ENCODE measurements at regions not wholly inside any gene's neighbourhood (a gene's known extent, or its start where the extent isn't known, plus 50 kb on each side); places are given as distances from the start of the nearest gene placed in this dataset.

DNA sequence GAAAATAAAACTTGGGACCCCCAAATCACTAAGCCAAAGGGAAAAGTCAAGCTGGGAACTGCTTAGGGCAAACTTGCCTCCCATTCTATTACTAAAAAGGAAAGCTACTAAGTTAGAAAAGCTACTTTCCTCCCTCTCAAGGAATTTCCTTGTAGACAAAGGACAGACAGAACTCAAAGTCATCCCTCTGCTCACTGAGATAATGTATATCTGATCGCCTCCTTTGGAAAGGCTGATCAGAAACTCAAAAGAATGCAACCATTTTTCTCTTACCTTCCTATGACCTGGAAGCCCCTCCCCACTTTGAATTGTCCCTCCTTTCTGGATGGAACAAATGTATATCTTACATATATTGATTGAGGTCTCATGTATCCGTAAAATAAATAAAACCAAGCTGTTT is 190.5 kb upstream of the DCN start:
- H3K9me3 ChIP-seq (replicated peaks) = no peaks in the 10 kb centered on the region
- no peak overlapping the region for H3K27ac ChIP-seq (replicated peaks)
- DNase-seq = no peak
- TF ChIP-seq, protein P1, sequence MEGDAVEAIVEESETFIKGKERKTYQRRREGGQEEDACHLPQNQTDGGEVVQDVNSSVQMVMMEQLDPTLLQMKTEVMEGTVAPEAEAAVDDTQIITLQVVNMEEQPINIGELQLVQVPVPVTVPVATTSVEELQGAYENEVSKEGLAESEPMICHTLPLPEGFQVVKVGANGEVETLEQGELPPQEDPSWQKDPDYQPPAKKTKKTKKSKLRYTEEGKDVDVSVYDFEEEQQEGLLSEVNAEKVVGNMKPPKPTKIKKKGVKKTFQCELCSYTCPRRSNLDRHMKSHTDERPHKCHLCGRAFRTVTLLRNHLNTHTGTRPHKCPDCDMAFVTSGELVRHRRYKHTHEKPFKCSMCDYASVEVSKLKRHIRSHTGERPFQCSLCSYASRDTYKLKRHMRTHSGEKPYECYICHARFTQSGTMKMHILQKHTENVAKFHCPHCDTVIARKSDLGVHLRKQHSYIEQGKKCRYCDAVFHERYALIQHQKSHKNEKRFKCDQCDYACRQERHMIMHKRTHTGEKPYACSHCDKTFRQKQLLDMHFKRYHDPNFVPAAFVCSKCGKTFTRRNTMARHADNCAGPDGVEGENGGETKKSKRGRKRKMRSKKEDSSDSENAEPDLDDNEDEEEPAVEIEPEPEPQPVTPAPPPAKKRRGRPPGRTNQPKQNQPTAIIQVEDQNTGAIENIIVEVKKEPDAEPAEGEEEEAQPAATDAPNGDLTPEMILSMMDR (IDR thresholded peaks at IDR 0.05; ENCODE audit: borderline replicate concordance) = no peak
- no peak overlapping the region for H3K4me3 ChIP-seq
- no peaks in the 10 kb centered on the region for H3K27me3 ChIP-seq (ENCODE audit: low read depth)
- intact Hi-C loops (cut with micrococcal nuclease) = no loop called here
- H3K36me3 ChIP-seq = no peaks in the 10 kb centered on the region
- no peaks in the 10 kb centered on the region for H3K4me1 ChIP-seq

- H3K4me1 ChIP-seq = no peaks in the 10 kb centered on the region
- no peak for DNase-seq
- TF ChIP-seq, protein P1 (IDR thresholded peaks at IDR 0.05; ENCODE audit: borderline replicate concordance) = no peak
- no peaks in the 10 kb centered on the region for H3K27me3 ChIP-seq (ENCODE audit: low read depth)
- H3K27ac ChIP-seq (replicated peaks) = no peak overlapping the region
- H3K9me3 ChIP-seq (replicated peaks) = no peaks in the 10 kb centered on the region
- no peaks in the 10 kb centered on the region for H3K36me3 ChIP-seq
- no peak overlapping the region for H3K4me3 ChIP-seq
- intact Hi-C loops (cut with micrococcal nuclease) = no loop called here
Observed at GRCh38 chr12:91370086-91370868, 187.7 kb upstream of the DCN start.

DNA sequence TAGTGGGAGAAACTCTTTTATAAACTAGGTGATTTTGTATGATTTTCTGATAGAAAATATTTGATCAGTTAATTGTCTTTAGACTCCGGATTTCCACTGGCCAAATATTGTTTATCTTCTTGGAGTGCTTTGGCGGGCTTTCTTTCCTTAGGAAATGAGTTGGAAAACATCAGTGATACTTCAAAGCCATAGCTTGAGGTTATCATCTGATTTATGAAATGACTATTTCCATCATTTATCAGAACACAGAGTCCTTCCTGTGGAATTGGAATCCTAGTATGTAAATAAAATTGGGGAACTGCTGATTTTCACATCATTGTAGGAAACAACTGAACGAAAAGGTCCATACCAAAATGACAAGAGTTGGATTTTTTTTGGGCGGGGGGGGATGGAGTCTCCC is 186.0 kb upstream of the DCN start:
- intact Hi-C loops (cut with micrococcal nuclease) = no loop called here
- TF ChIP-seq, protein P1 (IDR thresholded peaks at IDR 0.05; ENCODE audit: borderline replicate concordance) = no peak
- Histone ChIP-seq H3K36me3 (no peaks in the 10 kb centered on the region), H3K4me1 (no peaks in the 10 kb centered on the region), H3K9me3 (replicated peaks) (no peaks in the 10 kb centered on the region), H3K4me3 (no peak overlapping the region), H3K27ac (replicated peaks) (no peak overlapping the region), H3K27me3 (ENCODE audit: low read depth) (no peaks in the 10 kb centered on the region)
- DNase-seq = no peak

GRCh38 chr12:91367234-91367849 is 184.7 kb upstream of the DCN start:
- no peaks in the 10 kb centered on the region for H3K27me3 ChIP-seq (ENCODE audit: low read depth)
- intact Hi-C loops (cut with micrococcal nuclease) = no loop called here
- no peaks in the 10 kb centered on the region for H3K9me3 ChIP-seq (replicated peaks)
- no peak overlapping the region for H3K27ac ChIP-seq (replicated peaks)
- H3K4me3 ChIP-seq = no peak overlapping the region
- DNase-seq = no peak
- TF ChIP-seq, protein P1 (IDR thresholded peaks at IDR 0.05; ENCODE audit: borderline replicate concordance) = peak; percentile 37
- H3K36me3 ChIP-seq = no peaks in the 10 kb centered on the region
- H3K4me1 ChIP-seq = no peaks in the 10 kb centered on the region

DNA sequence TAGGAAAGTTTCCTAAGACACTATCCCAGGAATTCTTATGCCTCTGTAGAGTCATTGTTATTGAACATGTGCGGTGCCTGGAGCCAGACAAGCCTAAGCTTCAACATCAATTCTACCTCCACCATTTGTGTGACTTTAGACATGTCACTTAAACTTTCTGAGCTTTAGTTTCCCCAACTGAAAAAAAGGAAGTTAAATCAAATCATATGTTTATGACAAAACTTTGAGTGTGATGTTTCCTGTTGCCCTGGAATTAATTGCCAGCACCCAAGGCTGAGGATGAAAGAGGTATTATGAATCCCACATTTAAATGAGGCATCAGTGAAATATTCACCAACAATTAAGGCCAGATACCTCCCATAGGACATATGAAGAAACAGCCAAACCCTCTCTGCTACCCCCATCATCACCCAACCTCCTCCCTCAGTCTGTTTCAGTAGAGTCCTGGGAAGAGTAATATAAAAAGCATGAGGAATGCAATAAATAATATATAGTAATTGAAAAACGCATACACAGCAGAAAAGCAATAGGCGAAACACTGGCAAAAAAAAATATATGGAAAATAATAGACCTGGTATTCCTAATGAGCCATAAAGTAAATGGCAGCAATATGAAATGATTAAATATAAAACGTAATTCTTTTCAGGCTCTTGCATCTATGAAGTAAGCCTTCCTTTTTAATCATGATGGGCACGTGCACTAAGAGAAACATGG is 182.0 kb upstream of the DCN start:
- no peak for DNase-seq
- no peaks in the 10 kb centered on the region for H3K9me3 ChIP-seq (replicated peaks)
- H3K27ac ChIP-seq (replicated peaks) = no peak overlapping the region
- TF ChIP-seq, protein P1 (IDR thresholded peaks at IDR 0.05; ENCODE audit: borderline replicate concordance) = no peak
- no peaks in the 10 kb centered on the region for H3K27me3 ChIP-seq (ENCODE audit: low read depth)
- no peaks in the 10 kb centered on the region for H3K4me1 ChIP-seq
- H3K4me3 ChIP-seq = no peak overlapping the region
- H3K36me3 ChIP-seq = no peaks in the 10 kb centered on the region
- intact Hi-C loops (cut with micrococcal nuclease) = loop anchor here (5.0 kb wide), 1 partner anchor 1283 kb away; no protein-coding TSS in a partner anchor

Data from left ventricle myocardium inferior (tissue), 1 donor.